RWPE2 (cell line): ENCODE measurements at regions not wholly inside any gene's neighbourhood (a gene's known extent, or its start where the extent isn't known, plus 50 kb on each side); places are given as distances from the start of the nearest gene placed in this dataset.

Experiments used
- ATAC-seq: fragments of 200-7000 bp; cut with Tn5 transposase; 3 replicates; pipeline ENCODE4 v1.9.1; 2021; ENCODE audit warnings: low read depth
- DNase-seq: peaks from one replicate; pipeline ENCODE4 v3.0.0-alpha.2; 2020; ENCODE audit warnings: low spot score
- H3K27ac ChIP-seq: fragments of 450-650 bp; 2 replicates; pipeline ENCODE4 v1.5.1; 2017; ENCODE audit warnings: mild to moderate bottlenecking; ENCODE audit not compliant: poor library complexity, severe bottlenecking
- H3K27me3 ChIP-seq: fragments of 250-450 bp; sonication (Bioruptor Pico); 2 replicates; pipeline ENCODE4 v1.5.1; 2021; ENCODE audit warnings: mild to moderate bottlenecking, moderate library complexity; ENCODE audit not compliant: insufficient read depth, poor library complexity, severe bottlenecking
- H3K36me3 ChIP-seq: fragments of 250-450 bp; sonication (Bioruptor Pico); 2 replicates; pipeline ENCODE4 v1.5.1; 2020; ENCODE audit warnings: low read depth, mild to moderate bottlenecking, moderate library complexity
- H3K4me1 ChIP-seq: fragments of 250-450 bp; sonication (Bioruptor Pico); 2 replicates; pipeline ENCODE4 v1.5.1; 2021; ENCODE audit warnings: mild to moderate bottlenecking, moderate library complexity; ENCODE audit not compliant: insufficient read depth, poor library complexity, severe bottlenecking
- H3K4me3 ChIP-seq: fragments of 250-450 bp; sonication (Bioruptor Pico); 2 replicates; pipeline ENCODE4 v1.5.1; 2021; ENCODE audit warnings: mild to moderate bottlenecking, moderate library complexity; ENCODE audit not compliant: severe bottlenecking
- H3K9me3 ChIP-seq: fragments of 250-450 bp; sonication (Bioruptor Pico); 2 replicates; pipeline ENCODE4 v1.5.1; 2021; ENCODE audit warnings: mild to moderate bottlenecking, moderate library complexity; ENCODE audit not compliant: severe bottlenecking
- TF ChIP-seq, protein P1 (sequence below): fragments of 450-650 bp; IDR thresholded peaks from one replicate; pipeline ENCODE4 v1.5.1; 2017; ENCODE audit warnings: mild to moderate bottlenecking, moderate library complexity; ENCODE audit not compliant: poor library complexity, severe bottlenecking

DNA sequence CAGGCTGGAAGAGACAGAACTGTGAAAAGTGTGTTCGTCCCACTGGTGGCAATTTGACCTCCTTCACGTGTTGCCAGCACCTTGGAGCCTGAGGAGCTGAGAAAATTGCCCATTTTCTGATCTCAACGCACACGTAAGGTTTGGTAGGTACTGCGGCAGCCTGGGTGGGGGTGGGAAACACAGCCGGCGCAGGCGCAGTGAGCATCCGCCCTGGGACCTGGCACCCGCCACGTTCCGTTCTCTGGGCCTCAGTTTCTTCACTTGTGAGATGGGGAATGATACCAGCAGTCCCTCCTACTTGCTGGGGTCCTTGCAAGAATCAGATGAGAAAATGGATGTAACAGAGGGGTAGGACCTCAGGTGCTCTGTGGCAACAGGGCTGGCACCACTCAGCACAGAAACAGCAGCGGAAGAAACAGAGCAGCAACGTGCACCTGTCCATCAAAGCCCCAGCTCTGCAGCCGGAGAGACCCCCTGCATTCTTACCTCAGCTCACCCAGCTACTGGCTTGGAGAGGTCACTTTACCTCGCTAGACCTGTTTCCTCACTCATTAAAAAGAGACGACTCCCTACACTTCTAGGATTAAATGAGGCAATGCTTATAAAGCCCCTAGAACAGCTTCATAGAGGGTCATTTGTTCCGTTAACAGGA lies 458.0 kb upstream of the ID2 start:
- ATAC-seq: no peak
- Histone ChIP-seq H3K9me3 (no peaks in the 10 kb centered on the region), H3K4me1 (no peaks in the 10 kb centered on the region), H3K36me3 (no peaks in the 10 kb centered on the region), H3K4me3 (no peak overlapping the region), H3K27me3 (no peaks in the 10 kb centered on the region), H3K27ac (no peak overlapping the region)
- TF ChIP-seq, protein P1, sequence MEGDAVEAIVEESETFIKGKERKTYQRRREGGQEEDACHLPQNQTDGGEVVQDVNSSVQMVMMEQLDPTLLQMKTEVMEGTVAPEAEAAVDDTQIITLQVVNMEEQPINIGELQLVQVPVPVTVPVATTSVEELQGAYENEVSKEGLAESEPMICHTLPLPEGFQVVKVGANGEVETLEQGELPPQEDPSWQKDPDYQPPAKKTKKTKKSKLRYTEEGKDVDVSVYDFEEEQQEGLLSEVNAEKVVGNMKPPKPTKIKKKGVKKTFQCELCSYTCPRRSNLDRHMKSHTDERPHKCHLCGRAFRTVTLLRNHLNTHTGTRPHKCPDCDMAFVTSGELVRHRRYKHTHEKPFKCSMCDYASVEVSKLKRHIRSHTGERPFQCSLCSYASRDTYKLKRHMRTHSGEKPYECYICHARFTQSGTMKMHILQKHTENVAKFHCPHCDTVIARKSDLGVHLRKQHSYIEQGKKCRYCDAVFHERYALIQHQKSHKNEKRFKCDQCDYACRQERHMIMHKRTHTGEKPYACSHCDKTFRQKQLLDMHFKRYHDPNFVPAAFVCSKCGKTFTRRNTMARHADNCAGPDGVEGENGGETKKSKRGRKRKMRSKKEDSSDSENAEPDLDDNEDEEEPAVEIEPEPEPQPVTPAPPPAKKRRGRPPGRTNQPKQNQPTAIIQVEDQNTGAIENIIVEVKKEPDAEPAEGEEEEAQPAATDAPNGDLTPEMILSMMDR: no peak
- DNase-seq: no peak

DNA sequence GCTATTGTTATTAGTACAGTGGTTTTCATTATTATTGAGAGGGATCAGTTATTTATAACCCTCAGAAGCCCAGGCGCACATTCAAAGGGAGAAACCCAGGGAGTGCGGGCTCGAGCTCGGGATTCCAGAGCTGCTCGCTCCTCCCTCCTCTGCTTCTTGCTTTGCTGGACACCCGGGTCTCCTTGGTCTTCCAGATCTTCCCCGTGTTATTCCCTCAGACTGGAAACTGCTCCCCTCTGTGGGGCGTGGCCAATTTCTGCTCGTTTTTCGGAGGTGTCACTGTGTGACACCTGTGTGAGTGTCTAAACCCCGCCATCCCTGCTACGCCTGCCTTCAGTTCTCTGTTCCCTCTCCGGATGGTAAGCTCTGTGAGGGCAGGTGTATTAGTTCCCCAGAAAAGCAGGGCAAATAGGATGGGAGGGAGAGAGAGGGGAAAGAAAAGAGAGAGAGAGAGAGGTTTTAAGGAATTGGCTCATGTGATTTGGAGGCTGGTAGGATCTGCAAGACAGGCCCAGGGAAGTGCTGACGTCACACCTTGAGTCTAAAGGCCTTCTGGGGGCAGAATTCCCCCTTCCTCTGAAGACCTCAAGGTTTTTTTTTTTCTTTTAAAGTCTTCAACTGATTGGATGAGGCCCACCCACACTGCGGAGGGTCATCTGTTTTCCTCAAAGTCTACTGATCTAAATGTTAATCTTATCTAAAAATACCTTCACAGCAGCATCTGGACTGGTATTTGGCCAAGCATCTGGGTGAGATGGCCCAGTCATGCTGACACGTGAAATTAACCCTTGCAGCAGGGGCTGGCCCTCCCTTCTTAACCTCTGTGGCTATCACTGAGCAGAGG lies 457.3 kb upstream of the ID2 start:
- Histone ChIP-seq H3K27me3 (no peaks in the 10 kb centered on the region), H3K9me3 (no peaks in the 10 kb centered on the region), H3K27ac (no peak overlapping the region), H3K4me1 (no peaks in the 10 kb centered on the region), H3K36me3 (no peaks in the 10 kb centered on the region), H3K4me3 (no peak overlapping the region)
- no peak for DNase-seq
- ATAC-seq: no peak
- TF ChIP-seq, protein P1: no peak

DNA sequence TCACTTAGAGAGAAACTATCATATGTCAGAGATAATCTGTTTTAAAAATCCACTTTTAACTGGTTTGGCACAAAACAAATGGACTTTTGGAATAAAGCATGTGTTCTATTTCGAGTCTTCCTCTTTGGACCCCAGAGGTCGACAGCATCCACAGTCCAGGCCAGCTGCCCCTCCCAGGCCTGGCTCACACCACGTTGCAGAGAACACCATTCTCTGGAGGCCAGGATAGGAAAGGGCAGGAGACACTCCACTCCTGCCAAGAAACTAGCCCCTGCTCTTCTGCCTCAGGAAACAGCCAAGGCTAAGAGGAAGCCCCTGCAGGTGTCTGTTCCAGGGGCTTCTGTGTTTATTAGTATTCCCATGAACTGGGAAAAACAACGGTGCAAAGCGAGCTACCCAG lies 456.6 kb upstream of the ID2 start:
- TF ChIP-seq, protein P1: no peak
- ATAC-seq: no peak
- Histone ChIP-seq H3K36me3 (no peaks in the 10 kb centered on the region), H3K27ac (no peak overlapping the region), H3K4me1 (no peaks in the 10 kb centered on the region), H3K9me3 (no peaks in the 10 kb centered on the region), H3K27me3 (no peaks in the 10 kb centered on the region), H3K4me3 (no peak overlapping the region)
- no peak for DNase-seq

GRCh38 chr2:8225798-8226197 lies 456.1 kb upstream of the ID2 start:
- H3K4me3 ChIP-seq: no peak overlapping the region
- DNase-seq (no peak), ATAC-seq (no peak)
- H3K4me1 ChIP-seq: no peaks in the 10 kb centered on the region
- no peaks in the 10 kb centered on the region for H3K36me3 ChIP-seq
- H3K27ac ChIP-seq: no peak overlapping the region
- TF ChIP-seq, protein P1: no peak
- no peaks in the 10 kb centered on the region for H3K9me3 ChIP-seq
- no peaks in the 10 kb centered on the region for H3K27me3 ChIP-seq

- TF ChIP-seq, protein P1: no peak
- no peaks in the 10 kb centered on the region for H3K4me1 ChIP-seq
- no peaks in the 10 kb centered on the region for H3K9me3 ChIP-seq
- H3K27me3 ChIP-seq: no peaks in the 10 kb centered on the region
- DNase-seq (no peak), ATAC-seq (peak; percentile 70)
- no peak overlapping the region for H3K4me3 ChIP-seq
- no peak overlapping the region for H3K27ac ChIP-seq
- no peaks in the 10 kb centered on the region for H3K36me3 ChIP-seq
Observed at GRCh38 chr2:8229546-8229986, 452.3 kb upstream of the ID2 start.
